HG03521 (cell line): ENCODE measurements at regions not wholly inside any gene's neighbourhood (a gene's known extent, or its start where the extent isn't known, plus 50 kb on each side); places are given as distances from the start of the nearest gene placed in this dataset.
"Not testable (repeated sequence)": the region's sequence is repeated elsewhere in the genome, so short reads cannot be mapped to it uniquely, and the experiment has no call there.

Experiments
- ATAC-seq: cut with Tn5 transposase; IDR thresholded peaks from one replicate; pipeline ENCODE4 v1.9.1; 2021; ENCODE audit warnings: mild to moderate bottlenecking, moderate library complexity; ENCODE audit not compliant: unreplicated experiment

DNA sequence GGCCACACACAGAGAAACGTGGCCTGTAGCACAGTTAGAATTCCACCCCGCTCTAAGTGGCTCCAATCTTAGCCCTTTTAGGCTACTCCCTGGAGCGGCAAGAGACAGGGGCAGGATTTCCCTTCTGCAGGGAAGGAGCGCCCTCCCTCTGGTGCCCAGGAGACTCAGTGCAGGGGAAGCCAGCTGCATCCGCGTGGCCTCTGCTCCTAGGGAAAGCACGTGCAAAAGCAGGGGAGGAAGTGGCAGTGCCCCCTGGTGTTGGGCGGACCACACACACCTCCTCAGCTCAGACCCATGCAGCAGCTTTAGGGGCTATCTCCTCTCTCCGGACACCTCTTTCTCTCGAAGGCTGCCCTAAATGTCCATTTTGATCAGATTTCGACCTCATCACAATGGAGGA lies 50.0 kb downstream of the SPRING1 start:
- peak; percentile 53 for ATAC-seq

DNA sequence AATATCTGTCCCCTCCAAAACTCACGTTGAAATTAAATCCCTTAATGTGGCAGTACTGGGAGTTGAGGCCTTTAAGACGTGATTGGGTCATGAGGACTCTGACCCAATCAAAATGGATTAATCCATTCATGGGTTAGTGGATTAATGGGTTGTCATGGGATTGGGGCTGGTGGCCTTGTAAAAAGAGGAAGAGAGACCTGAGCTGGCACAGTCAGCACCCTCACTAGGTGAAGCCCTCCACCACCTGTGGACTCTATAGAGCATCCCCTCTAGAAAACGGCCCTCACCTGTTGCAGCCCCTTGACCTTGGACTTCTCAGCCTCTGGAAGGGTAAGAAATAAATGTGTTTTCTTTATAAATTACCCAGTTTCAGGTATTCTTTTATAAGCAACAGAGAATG lies 53.0 kb downstream of the SPRING1 start:
- no peak for ATAC-seq

DNA sequence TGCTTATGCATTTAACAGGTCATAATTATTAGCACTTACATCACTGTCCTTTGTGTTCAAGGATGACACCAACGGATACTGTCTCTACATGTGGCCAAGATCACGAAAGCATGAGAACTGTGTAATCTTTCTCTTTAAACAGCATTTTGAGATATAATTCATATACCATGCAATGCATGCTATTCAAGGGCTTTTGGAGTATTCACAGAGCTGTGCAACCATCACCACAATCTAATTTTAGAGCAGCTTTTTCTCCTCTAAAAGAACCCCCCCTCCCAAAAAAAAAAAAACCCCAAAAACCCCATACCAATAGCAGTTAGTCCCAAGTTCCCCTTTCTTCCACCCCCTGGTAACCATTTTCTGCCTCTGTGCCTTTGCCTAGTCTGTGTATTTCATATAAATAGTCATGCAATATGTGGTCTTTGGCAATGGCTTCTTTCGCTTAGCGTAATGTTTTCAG lies 60.6 kb downstream of the SPRING1 start:
- ATAC-seq: no peak

DNA sequence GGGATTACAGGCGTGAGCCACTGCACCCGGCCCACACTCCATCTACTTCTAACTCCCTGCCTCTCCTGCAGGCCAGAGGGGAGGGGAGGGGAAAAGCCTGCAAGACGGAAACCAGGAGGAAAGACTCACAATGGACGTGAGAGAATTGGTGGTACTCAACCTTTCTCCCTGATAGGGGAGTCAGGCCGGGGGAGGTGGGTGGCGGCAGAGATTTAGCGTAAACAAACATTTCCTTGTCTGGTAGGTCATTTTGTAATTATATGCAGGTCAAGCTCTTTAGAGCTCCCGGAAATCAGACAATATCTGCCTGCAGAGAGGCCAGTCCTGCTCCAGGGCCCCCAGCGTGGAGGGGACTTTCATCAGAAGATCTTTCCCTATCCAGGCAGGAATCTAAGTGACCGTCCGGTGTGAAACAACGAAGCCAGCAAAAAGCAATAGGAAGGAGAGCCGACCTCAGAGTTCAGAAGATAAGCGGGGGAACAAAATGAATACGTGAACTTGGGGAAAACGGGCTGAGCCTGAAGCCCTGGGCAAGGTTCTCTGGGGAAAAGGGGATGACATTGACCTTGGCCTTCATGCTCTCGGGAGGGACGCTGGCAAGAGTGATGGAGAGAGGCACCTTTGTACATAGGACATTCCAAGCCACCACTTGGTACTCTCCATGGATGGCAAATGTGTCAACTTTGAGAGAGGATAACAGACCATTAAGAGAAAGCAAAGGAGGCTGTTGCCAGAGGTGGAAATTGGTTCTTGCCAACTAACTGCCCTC lies 62.3 kb downstream of the SPRING1 start:
- ATAC-seq: no peak

DNA sequence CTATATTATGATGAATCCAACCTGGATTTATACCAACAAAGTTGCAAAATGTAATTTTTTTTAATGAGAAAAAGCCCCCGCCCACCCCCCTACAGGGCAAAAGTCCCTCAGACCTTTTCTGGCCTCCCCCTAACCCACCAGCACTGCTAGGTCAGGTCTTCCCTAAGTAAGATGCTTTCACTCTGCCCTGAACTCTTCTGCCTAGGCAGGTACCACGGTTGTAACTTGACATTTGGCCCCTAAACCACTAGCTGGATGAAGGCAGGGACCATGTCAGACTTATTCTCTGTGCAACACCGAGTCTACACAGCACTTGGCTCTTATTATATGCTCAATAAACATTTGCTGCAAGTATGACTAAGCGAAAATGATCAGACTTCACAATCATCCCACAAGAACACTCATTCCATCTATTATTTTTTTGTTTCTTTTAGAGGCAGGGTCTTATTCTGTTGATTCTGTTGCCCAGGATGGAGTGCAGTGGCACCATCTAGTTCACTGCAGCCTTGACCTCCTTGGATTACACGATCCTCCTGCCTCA lies 63.2 kb downstream of the SPRING1 start:
- ATAC-seq: no peak

DNA sequence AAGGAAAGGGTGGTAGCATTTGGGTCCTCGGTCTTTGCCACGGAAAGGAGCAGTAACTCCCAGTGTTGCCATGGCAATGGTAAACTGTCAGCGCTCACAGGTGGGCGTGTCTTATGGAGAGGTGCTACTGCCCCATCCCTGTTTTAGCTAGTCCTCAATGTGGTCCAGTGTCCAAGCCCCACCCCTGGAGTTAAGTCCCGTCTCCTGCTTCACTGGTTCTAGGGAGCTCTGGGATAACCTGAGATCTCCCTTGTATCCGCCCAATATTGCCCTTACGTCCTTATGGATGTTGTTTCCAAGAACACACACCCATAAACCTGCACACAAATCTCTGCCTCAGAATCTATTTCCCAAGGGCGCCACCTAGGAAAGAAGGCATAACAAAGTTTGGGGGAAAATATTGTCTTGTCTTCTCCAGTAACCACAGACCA lies 64.2 kb downstream of the SPRING1 start:
- ATAC-seq: no peak

DNA sequence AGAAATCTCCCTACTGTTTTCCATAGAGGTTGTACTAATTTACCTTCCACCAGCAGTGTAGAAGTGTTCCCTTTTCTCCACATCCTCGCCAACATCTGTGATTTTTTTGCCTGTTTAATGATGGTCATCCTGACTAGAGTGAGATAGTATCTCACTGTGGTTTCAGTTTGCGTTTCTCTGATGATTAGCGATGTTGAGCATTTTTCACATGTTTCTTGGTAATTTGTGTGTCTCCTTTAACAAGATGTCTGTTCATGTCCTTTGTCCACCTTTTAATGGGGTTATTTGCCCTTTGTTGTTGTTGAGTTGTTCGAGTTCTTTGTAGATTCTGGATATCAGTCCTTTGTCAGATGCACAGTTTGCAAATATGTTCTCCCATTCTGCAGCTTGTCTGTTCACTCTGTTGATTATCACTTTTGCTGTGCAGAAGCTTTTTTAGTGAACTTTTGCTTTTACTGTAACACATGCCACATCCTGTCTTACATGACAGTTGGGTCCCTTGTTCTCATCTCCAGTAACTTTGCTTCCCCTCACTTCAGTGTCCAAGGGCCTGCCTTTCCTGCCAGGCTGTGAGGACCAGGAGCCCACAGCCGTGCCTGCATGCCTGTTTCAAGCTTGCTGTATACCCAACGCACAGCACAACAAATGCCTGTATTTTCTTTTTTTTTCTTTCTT lies 64.9 kb downstream of the SPRING1 start:
- ATAC-seq: peak; percentile 64

DNA sequence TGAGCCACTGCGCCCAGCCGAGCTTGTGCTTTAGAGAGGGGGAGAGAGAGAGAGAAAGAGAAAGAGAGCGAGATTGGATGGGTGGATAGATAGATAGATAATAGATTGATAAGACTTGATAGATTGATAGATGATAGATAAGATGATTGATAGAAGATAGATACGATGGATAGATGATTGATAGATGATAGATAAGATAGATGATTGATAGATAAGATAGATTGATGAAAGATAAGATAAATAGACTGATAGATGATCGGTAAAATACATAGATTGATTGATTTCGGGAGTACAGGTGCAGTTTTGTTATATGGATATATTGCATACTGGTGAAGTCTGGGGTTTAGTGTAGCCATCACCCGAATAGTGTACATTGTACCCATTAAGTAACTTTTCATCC lies 65.9 kb downstream of the SPRING1 start:
- ATAC-seq: no peak

DNA sequence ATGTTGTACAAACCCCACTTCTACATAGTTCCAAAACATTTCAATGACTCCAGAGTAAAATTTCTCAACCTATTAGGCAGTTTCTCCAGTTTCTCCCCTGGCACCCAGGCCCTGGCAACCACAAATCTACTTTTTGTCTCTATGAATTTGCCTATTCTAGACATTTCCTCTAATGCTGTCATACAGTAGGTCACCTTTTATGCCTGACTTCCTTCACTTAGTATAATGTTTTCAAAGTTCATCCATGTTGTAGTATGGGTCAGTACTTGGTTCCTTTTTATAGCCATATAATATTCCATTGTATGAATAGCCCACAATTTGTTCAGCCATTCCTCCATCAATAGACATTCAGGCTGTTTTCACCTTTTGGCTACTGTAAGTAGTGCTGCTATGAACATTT lies 67.0 kb downstream of the SPRING1 start:
- ATAC-seq: no peak

DNA sequence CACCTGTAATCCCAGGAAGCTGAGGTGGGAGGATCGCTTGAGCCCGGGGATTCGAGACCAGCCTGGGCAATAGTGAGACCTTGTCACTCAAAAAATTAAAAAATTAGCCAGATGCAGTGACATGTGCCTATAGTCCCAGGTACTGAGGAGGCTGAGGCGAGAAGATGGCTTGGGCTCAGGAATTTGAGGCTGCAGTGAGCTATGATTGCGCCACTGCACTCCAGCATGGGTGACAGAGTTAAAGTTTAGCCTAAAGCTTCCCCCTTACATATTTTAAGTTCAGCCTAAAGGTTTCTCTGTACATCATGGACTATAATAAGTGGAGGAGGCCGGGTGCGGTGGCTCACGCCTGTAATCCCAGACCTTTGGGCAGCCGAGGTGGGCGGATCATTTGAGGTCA lies 70.1 kb downstream of the SPRING1 start:
- no peak for ATAC-seq

DNA sequence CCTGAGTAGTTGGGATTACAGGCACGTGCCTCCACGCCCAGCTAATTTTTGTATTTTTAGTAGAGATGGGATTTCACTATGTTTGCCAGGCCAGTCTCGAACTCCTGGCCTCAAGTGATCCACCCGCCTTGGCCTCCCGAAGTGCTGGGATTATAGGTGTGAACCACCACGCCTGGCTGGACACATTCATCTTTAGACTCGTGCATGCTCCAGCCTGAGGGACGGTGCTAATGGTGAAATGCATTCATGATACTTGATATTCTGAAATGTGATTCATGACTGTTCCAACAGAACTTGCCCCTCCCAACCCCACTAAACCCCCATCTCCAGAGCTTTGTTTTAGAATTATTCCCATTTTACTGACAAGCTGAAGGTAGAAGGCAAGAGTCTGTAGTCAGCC lies 71.0 kb downstream of the SPRING1 start:
- ATAC-seq: not testable (repeated sequence)

DNA sequence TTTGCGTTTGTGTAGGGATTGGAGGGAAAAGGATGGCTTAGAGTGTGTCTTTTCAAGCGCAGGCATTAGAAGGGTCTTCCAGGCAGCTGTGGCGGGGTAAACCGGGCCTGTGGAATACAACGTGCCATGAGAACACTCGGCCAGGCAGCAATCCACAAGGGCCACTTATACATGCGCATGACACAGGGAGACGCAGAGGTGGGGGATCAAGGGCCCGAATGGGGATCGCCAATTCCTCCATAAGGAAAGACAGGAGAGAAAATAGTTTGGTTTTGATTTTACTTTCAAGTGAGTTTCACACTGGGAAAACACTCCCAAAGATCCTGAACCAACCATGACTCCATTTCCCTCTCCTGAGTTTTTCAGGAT lies 71.6 kb downstream of the SPRING1 start:
- no peak for ATAC-seq

DNA sequence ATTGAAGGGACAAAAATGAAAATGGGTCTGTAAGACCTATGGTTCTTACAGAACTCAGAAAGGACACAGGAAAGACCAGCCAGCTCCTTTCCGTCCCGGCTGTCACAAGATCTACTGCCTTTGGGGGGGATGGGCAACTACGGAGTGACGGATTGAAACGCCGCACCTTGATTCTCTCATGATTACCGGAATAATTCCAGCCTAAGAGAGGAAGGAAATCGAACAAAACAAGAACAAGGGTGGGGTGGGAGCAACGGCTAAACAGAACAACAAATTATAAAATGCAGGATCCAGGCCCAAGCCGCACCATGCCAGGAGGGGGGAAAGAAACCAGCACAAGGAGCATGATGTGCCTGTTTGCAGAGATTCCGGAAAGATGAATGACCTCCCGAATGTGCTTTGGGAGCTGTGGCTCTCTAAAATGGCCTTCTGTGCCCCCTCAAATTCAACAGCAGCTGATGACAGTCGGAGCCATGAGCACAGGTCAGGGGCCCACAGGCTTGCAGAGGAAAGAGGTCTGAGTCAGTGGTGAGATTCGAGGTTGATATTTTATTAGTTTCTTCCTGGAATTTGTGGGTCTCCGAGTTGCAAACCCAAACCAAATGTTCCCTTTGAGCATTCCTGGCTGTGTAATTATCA lies 72.1 kb downstream of the SPRING1 start:
- ATAC-seq: no peak

DNA sequence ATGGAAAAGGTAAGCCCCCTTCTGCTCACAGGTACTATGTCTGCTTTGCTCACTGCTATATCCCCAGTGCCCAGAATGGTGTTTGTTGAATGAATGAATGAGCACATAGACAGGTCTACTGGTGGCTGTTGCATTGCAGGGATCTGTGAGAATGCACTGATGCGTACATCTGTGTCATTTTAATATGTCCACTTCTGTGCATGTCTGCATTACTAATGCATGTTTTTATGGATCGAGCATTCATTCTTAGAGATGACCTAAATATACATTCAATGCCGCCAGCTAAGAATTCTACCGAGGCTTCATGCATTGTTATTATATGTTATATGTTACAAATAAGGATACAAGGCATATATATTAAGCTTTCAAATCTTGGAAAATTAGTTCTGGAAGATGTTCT lies 73.8 kb downstream of the SPRING1 start:
- no peak for ATAC-seq

DNA sequence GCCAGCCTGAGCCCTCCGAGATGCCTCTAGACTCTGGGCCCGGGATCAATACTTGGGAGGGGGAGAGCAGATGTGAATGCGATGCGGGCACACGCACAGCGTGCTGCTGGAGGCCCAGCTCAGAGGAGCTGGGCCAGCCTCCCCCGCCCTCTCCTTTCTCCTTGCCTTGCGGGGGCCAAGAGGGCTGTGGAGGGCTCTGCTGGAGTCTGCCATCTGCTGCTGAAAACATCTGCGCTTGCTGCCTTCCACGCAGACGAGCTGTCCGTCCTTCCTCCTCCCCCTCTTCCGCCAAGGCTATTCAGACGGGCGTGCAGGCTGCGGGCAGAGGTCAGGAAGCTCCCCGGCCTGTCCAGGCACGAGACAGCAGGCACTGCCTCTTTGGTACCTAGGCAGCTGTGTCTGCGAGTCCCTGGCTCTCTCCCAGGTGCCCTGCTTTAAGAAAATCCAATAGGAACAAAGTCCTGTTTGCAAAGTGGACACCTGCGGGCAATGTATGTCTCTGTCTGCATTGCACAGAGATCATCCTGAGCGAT lies 75.2 kb downstream of the SPRING1 start:
- ATAC-seq: no peak

DNA sequence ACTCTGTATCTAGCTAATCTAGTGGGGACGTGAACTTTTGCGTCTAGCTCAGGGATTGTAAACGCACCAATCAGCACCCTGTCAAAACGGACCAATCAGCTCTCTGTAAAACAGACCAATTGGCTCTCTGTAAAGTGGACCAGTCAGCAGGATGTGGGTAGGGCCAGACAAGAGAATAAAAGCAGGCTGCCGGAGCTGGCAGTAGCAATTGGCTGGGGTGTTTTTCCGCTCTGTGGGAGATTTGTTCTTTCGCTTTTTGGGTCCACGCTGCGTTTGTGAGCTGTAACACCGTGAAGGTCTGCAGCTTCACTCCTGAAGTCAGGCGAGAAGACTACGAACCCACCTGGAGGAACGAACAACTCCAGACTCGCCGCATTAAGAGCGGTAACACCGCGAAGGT lies 76.5 kb downstream of the SPRING1 start:
- no peak for ATAC-seq

DNA sequence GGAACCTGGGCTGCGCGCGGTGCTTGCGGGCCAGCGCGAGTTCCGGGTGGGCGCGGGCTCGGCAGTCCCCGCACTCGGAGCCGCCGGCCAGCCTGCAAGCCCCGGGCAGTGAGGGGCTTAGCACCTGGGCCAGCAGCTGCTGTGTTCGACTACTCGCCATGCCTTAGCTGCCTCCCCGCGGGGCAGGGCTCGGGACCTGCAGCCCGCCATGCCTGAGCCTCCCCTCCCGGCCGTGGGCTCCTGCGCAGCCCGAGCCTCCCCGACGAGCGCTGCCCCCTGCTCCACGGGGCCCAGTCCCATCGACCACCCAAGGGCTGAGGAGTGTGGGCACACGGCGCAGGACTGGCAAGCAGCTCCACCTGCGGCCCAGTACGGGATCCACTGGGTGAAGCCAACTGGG lies 77.1 kb downstream of the SPRING1 start:
- ATAC-seq: not testable (repeated sequence)

DNA sequence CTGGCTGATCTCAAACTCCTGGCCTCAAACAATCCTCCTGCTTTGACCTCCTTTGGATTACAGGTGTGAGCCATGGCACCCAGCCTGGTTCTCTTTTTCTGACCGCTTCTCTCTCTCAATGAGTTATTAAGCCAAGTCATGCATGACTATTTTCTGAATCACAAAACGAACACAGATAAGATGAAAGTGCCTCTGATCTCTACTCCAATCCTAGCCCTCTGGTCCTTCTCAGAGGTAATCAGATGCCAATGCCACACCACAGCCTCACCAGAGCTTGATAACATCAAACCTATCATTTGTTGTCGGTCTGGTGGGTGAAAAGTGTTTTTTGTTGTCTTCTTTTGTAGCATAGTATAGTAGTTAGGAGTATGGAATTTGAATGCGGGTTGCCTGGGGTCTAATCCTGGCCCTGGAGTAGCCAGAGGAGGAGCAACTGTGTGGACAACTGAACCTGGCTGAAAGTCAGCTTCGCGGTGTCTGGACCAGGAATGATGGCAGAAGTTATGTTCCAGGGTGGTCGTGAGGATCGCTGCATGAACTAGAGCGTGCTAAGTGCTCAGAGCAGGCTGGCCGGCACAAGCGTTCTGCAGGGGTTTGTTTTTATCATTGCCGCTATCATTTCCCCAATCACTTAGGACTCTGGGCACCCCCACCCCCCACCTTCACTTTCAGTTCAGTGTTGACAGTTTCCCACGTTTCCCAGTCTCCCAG lies 77.9 kb downstream of the SPRING1 start:
- no peak for ATAC-seq

DNA sequence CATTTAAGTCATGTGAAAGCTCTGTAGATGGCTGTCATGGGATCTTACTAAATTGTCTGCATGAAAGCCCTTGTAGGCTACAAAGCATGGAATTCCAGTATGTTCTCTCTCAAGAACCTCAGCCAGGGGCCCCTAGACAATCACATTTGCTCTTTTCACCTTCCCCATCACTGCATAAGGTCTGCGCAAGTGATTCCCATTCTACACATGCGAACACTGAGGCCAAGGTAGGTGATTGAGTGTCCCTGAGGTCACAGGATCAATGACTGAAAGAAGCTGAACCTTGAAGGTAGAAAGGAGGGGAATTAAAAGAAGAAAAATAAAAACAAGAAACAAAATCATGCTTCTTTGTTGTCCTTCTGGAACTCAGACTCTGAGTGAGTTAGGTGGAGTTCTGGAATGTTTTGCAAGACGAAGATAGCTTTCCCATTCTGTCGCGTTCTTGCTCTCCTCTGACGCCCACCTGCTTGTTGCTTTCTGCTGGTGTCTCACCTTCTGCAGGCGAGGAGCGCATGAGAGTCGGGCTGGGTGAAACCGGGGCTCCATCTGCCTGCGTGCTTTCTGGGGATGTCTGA lies 79.9 kb downstream of the SPRING1 start:
- no peak for ATAC-seq

DNA sequence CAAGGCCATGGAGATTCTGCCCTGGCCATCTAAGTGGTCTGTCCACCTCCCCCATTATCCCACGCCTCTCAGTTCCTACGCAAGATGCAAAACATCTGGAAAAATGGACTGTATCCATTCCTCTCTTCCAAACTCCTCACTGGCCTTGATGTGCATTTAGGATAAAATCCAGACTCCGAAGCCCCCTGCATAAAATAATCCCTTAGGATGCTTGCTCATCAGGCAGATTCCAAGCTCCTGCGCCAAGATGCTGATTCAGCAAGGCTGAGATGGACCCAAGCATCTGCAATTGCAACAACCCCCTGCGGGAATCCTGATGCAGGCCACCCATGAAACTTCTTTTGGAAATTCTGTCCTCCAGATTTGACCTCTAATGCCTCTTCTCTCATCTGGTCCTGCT lies 81.6 kb downstream of the SPRING1 start:
- no peak for ATAC-seq
